ENCODE measurements at regions not wholly inside any gene's neighbourhood (a gene's known extent, or its start where the extent isn't known, plus 50 kb on each side); places are given as distances from the start of the nearest gene placed in this dataset.

DNA sequence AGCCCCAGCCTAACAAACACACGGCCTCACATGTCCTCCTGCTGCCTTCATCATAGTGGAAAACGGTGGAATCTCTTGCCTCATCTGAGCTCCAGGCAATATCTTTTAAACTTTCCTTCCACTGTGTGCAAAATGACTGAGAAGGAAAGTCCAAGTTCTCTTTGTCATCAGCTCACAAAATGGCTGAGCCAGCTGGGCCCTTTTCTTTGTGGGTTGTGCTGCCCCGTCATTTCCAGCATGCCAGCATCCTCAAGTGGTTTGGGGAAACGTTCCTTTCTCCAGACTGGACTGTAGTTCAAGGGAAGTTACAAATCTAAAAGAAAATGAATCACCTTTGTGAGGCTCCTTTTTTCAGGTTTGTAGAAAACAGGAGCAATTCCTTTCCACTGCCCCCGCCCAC, 171.1 kb upstream of the FSTL4 start:
- TF ChIP-seq FOXA1 (IDR thresholded peaks at IDR 0.05) (no peak), TARDBP (IDR thresholded peaks at IDR 0.05) (no peak), NFRKB (IDR thresholded peaks at IDR 0.05) (no peak), SUZ12 (IDR thresholded peaks at IDR 0.05) (no peak), FOXK2 (IDR thresholded peaks at IDR 0.05) (no peak), FOXM1 (IDR thresholded peaks at IDR 0.05; ENCODE audit: borderline replicate concordance) (no peak), ELF4 (IDR thresholded peaks at IDR 0.05) (no peak)
- TF ChIP-seq, protein P1, sequence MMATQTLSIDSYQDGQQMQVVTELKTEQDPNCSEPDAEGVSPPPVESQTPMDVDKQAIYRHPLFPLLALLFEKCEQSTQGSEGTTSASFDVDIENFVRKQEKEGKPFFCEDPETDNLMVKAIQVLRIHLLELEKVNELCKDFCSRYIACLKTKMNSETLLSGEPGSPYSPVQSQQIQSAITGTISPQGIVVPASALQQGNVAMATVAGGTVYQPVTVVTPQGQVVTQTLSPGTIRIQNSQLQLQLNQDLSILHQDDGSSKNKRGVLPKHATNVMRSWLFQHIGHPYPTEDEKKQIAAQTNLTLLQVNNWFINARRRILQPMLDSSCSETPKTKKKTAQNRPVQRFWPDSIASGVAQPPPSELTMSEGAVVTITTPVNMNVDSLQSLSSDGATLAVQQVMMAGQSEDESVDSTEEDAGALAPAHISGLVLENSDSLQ (IDR thresholded peaks at IDR 0.05), result no peak

Measured in HEK293T (cell line).